G401 (cell line): ENCODE measurements at regions not wholly inside any gene's neighbourhood (a gene's known extent, or its start where the extent isn't known, plus 50 kb on each side); places are given as distances from the start of the nearest gene placed in this dataset.
A peak's percentile ranks its signal among the peaks of the same experiment; 100 is the strongest.
"Not testable (repeated sequence)": the region's sequence is repeated elsewhere in the genome, so short reads cannot be mapped to it uniquely, and the experiment has no call there.

Source experiments
- DNase-seq: peaks from one replicate; pipeline ENCODE4 v3.0.0-alpha.2; 2015; ENCODE audit warnings: low spot score
- in situ Hi-C: cut with HindIII; loops from 2 replicates; pipeline ENCODE4 v1.10.0; 2016; ENCODE audit warnings: low sequenced_read_pairs, mixed read lengths

DNA sequence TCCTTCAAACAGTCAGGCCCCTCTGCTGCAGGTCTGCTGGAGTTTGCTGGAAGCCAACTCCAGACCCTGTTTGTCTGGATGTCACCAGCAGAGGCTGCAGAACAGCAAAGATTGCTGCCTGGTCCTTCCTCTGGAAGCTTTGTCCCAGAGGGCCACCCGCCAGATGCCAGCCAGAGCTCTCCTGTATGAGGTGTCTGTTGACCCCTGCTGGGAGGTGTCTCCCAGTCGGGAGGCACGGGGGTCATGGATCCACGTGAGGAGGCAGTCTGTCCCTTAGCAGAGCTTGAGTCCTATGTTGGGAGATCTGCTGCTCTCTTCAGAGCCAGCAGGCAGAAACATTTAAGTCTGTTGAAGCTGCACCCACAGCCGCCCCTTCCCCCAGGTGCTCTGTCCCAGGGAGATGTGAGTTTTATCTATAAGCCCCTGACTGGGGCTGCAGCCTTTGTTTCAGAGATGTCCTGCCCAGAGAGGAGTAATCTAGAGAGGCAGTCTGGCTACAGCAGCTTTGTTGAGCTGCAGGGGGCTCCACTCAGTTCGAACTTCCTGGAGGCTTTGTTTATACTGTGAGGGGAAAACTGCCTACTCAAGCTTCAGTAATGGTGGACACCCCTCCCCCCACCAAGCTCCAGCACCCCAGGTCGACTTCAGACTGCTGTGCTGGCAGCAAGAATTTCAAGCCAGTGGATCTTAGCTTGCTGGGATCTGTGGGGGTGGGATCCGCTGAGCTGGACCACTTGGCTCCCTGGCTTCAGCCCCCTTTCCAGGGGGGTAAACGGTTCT, 72.1 kb downstream of the OGFRL1 start:
- DNase-seq, in situ Hi-C loops: not testable (repeated sequence)

DNA sequence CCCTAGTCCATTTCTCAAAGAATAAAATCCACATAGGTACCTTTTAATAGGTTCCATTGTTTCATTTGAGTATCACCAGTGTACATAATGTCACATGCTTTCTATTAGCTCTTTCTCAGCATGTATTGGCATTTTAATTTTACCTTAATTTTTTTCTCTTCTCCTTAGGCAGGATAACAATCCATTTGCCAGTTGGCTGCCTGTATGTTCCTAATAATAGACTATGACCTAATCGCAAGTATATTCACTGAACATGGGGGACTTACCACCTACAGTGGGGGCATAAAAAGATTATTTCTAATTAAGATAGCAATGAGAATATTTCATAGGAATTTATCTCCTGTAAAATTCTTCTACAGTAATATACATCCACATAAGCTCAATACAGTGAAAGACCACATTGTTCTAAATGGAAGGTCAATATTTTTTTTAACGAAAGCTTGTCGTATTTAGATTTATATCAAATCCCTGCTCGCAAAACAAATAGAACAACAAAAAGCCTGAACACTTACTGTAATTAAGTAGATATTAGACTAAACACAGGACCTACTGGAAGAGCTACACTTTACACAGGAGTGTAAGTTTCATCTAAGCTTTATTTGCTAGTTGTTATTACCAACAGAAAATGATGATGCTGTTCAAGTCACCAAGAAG, 76.4 kb downstream of the OGFRL1 start:
- in situ Hi-C loops, result no loop called here
- DNase-seq, result no peak

DNA sequence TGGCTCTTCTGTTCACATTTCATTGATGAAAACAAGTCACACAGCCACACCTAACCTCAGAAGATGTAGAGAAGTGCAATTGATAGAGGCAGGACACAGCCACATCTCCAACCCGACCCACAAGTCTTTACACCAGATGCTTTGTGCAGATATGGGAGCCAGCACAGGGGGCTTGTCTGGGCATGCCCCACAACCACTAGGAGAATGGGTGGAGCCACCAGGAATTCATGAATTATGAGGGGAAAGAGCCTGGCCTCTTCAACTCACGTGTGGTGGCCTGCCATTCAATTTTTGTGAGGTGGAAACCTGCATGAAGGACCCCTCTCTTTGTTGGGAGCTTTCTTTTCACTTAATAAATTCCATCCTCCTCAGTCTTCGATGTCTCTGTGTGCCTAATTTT, 79.1 kb downstream of the OGFRL1 start:
- in situ Hi-C loops, result no loop called here
- DNase-seq, result no peak

DNA sequence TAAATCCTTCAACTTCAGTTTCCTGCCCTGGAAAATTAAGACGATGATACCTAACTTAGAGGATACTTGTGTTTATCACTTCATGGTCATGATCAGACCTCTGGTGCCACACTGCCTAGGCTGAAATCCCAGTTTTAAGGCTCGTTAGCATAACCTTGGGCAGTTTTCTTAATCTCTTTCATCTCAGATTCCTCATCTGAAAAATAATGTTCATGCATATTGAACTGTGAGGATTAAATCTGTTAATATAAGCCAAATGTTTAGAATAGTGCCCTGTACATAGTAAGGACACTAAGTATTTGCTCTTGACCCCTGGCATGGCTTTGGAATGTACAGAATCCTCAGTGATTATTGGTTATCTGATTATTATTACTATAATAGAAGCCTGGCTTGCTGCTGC, 79.7 kb downstream of the OGFRL1 start:
- in situ Hi-C loops, result no loop called here
- no peak for DNase-seq

DNA sequence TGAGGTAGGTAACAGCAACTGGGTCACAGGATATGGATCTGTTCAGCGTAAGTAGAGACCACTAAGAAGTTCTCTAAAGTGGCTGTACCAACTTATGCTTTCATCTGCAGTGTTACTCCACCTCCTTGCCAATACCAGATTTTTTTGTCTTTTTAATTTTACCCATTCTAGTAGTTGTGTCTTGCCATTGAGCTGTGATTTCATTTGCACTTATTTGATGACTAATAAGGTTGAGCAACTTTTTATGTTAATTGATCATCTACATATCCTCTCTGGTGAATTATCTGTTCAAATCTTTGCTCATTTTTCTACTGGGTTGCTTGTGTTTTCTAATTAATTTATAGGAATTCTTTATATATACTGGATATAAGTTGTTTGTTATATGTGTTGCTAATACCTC, 82.9 kb downstream of the OGFRL1 start:
- in situ Hi-C loops, result no loop called here
- DNase-seq, result no peak

DNA sequence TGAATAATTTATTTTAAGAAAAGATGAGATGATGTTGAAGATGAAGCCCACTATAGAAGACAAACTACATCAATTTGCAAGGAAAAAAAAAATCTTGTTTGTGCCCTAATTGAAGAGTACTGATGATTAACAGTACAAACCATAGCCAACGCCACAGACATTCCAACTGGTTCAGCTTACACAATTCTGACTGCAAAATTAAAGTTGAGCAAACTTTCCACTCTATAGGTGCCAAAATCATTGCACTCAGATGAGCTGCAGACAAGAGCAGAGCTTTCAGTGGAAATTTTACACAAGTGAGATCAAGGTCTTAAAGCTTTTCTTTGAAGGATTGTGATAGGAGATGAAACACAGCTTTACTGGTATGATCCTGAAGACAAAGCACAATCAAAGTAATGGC, 85.3 kb downstream of the OGFRL1 start:
- no peak for DNase-seq
- in situ Hi-C loops, result no loop called here

DNA sequence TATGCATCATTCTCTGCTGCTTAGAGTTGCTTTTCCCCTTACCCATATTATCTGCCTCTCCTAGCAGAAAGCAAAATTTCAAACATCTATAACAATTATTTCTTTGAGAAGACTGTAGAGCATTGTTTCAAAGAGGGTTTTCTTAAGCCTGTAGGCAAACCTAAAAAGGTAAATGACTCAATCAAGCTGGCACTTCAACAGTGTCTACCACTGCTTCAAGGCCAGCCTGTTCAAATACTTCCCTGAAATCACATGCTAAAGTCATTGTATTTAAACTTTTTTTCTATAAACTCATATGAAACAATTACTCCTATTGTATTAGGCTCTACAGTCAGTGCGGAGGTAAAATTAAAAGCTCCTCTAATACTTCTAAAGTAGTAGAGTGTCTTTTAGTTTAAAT, 87.1 kb downstream of the OGFRL1 start:
- DNase-seq, result no peak
- in situ Hi-C loops, result no loop called here

DNA sequence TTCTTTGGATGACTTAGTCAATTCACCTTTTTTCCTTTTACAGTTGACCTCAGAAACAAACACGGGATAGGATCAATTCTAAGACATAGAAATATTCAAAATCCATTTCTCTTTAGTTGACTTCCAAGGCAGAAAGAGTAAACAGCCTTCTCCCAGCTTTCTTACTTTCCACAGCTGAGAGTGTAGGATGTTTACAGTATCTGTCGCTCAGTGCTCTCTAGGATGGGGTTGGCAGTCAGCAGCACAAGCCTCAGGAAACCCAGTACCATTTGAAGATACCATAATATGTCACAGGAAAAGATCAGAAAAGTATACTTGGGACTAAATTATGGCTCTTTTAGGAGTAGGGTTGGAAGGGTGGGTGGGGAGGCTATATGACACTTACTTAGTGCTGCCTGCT, 88.2 kb downstream of the OGFRL1 start:
- DNase-seq, result no peak
- in situ Hi-C loops, result no loop called here

DNA sequence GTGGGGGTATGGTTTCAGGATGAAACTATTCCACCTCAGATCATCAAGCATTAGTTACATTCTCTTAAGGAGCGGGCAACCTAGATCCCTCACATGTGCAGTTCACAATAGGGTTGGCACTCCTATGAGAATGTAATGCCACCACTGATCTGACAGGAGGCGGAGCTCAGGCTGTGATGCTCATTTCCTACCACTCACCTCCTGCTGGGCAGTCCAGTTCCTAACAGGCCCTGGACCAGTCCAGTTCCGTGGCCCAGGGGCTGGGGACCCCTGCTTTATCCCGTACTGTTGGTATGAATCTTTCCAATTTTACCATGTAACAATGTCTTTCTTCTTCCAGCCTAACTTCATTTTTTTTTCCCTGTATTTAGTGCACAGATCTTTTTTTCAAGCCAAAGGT, 94.9 kb downstream of the OGFRL1 start:
- DNase-seq, result no peak
- in situ Hi-C loops, result no loop called here

DNA sequence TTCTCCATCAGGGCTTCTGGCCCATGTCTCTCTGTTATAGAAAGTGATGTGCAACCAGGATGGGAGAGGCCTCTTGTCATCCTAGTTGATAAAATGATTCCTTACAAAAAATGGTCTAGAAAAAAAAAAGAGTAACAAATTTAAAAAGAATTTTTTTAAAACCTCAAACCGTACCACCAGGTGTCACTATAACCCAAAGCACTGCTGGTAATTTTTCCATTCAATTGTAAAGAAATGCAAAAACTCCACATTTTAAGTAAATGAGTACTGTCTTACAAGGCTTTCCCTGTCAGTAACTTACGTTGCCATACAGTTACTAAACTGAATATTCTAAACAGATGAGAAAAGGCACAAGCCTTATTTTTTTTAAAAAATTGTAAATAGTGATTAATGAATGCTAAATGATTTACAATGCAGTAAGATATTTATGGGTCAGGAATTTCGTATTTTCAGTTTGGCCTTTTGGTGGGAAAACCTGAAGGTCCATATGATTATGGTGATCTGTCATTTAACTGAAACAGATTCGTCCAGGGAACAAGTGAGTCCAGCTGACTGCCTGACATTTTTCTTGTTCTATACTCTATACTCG, 95.4 kb downstream of the OGFRL1 start:
- in situ Hi-C loops, result no loop called here
- peak; percentile 56 for DNase-seq

DNA sequence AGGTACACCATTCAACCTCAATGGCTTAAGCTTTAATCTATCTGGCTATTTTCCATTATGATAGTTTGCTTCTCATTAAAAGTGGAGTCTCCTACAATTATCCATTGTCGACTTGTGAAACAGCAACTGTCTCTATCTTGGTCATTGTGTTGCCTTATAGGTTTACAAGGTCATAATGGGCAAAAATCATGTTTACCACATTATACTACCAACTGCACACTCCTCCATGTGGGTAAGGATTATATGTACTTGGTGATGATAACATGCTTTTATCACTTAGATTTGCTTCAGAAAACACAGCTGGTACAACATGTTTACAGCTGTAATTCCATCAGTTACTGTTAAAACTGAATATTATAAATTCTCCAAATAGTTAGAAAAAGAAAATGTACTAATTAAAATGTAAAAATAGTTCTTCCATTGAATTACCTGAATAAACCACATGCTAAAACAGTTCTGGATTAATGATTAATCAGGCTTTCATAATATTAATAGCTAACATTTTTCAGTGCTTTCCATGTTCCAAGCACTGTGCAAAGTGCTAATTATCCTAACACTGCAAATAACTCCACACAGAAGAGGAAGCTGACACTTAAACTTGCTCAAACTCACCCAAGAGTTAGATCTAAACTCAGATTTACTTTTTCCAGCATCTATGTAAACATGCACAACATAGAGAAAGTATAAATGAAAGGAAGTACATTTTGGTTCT, 96.7 kb downstream of the OGFRL1 start:
- in situ Hi-C loops, result no loop called here

DNA sequence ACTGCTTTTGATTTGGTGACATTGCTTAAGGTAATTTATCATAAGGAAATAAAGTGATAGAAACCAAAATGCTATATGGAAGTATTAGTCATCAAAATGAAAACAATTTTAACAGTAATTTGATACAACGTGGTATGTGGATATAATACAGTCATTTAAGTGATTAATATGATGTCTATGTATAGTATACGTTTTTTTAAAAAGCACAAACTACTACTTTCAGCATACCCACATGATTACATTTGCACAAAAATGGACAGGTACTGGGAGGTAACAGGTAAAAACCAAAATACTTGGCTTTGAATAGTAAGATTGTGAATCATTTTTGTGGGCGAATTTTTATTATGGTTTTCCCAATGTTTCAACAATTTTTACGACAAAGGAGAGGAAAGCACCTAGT, 97.6 kb downstream of the OGFRL1 start:
- in situ Hi-C loops, result no loop called here
- DNase-seq, result no peak

More for the DNA sequence above, 96.7 kb downstream of the OGFRL1 start:
- no peak for DNase-seq

DNA sequence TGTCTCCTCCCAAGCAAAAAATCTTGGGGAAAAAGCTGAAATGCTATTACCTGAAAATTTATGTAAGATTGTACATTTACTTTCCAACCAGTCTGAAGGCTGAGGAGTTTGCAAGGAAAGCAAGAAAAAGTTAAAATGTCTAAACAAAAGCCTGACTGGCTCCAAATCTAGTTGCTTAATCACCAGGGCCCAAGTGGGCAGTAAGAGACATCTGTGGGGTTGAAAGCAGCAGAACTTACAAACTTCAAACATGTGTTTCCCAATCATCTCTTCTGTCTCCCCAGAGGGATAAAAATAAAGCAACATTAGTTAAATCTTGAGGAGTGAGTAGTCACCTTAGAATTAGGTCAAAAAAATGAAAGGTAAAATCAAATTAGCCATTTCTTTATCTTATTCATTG, 98.6 kb downstream of the OGFRL1 start:
- in situ Hi-C loops, result no loop called here
- no peak for DNase-seq

DNA sequence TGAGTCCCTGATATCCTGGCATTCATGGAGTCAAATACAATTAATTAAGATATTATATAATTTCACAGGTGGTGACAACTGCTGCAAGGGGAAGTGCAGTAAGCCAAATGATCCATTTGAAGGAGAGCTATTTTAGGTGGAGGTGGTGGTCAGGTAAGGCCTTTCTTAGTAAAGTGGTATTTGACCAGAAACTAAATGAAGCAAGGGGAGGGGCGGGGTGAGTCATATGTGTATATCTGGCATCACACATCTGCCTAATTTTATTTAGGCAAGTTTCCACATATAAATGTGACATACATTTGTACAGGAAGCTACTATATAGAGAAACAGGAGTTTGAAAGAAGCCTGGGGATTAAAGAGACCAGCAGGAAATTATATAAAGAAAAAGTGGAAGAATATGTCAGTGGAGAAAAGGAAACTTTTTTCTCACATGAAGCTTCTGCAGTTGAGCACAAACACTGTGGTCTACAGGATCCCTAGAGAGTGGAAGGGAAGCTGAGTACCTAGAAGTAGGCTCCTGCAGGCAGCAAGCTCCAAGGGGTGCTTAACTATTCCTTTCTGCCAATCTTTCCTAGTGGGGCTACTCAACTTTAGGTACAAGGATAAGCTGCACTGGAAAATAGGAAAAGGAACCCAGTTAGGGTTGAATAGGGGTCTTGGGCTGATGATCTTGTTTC, 99.6 kb downstream of the OGFRL1 start:
- DNase-seq, result no peak
- in situ Hi-C loops, result no loop called here

DNA sequence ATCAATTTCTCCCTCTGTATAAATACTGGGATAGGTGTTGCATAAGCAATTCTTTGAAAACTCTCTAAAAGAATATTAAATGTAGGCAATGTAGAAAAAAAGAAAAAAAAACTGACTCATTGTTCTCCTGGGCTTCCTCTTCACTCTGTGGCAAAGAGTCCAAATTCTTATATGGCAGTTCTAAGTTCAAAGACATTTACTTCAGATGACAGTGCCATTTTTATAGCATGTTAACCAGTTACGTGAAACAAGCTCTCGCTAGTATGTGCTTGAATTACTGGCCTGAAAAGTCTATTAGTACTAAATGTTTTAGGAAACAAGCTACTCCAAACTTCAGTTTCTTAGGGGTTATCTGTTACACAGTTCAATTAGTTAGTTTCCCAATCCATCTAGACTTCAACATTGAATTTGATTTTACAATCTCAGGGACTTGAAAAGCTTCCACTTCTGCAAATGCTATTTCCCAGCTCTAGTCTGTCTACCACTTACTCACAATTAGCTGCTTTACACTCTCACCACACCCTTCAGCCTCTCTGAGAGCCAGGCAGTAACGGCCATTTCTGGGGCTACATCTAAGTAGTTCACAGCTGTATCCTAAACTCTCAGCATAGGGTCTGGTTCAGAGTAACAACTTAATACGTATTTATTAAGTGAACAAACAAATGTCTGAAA, 100.4 kb downstream of the OGFRL1 start:
- in situ Hi-C loops, result no loop called here
- no peak for DNase-seq

DNA sequence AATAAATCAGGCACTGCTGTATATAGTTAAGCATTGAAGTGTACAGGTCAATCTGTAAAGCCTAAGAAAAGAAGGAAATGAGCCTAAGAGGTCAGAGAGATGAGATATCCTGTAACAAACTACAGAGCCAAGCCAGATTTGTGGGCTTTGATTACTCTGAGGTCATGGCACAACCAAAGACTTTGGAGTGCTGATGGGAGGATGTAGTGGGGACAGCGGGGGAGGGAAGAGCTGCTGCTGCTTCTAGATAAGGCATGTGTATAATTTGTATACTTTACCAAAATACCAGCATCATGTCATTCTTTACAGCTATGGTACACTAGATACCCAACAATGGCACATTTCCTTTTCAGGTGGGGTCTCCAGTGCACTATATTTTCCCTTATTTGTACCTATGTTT, 102.5 kb downstream of the OGFRL1 start:
- in situ Hi-C loops, result no loop called here
- DNase-seq, result no peak

DNA sequence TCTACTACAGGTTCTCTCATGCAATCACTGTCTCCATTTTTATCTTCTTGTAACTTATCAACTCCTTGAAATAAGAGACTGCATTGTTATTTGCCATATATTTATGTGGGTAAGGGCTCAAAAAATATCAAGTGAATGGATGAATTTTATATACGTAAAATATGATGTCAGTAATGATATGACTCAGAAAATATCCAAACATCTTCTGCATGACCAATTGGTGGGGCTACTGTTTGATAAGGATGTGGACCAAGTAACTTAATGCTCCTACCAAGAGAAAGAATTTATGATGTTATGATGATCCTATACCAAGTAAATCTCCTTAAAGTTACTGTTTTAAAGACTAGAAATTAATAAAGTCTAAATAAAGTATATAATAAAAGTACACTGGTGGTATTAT, 103.7 kb downstream of the OGFRL1 start:
- in situ Hi-C loops, result no loop called here
- no peak for DNase-seq

DNA sequence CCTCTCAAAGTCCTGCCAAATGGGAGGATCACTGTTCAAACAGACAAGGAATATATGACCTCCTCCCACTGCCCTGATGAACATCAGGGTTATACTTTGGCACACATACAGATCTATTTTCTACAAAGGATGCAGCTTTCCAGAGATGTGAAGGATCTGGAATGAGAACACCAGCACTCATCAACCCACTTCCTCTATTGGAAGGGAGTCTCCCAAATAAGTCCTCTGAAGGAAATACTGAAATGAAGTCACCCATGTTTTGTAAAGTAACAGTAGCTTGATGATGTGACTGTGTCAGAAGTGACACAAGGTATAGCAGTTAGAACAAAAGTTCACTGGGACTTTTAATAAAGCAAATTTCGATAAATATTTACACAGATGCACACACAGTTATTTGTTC, 104.9 kb downstream of the OGFRL1 start:
- DNase-seq, result peak; percentile 25

DNA sequence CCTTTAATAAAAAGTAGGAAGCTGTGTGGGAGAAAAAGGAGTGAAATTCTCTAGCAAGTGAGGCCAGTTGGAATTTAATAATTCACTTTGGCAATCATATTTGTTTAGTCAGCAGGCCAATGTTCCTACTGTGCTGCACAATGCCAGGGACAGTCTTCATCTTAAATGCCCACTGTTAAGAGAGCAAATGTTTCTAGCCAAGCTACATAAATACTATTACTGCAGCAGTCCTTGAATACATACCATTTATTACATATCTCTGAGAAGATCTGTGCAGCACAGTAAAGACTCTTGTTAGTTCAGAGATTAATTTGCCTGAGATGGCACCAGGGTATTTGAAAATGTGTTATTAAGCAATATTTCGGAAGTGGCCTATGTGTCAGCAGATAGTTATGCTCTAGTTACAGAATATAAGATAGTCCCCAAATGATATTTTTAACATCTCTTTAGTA, 105.4 kb downstream of the OGFRL1 start:
- in situ Hi-C loops, result no loop called here

More for the DNA sequence above, 104.9 kb downstream of the OGFRL1 start:
- in situ Hi-C loops, result no loop called here

More for the DNA sequence above, 105.4 kb downstream of the OGFRL1 start:
- DNase-seq, result peak; percentile 82
